ENCODE measurements at regions not wholly inside any gene's neighbourhood (a gene's known extent, or its start where the extent isn't known, plus 50 kb on each side); places are given as distances from the start of the nearest gene placed in this dataset.
"Not testable (repeated sequence)": the region's sequence is repeated elsewhere in the genome, so short reads cannot be mapped to it uniquely, and the experiment has no call there.

GRCh38 chr17:45585794-45586650, 95.5 kb upstream of the PLEKHM1 start:
- DNase-seq (ENCODE audit: low spot score in 2 of 2): peak in 1 of 2 donors; percentile 28
- not testable (repeated sequence) for FAIRE-seq

DNA sequence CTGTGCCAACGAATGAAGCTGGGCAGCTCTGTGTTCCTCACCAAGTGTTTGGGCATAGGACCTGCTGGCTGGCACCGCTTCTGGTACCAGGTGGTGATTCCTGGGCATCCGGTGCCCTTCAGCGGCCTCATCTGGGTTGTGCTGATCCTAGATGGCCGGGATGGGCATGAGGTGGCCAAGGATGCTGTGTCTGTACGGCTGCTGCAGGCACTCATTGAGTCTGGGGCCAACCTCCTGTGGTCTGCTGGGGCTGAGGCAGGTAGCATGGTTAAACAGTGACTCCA, 96.1 kb upstream of the PLEKHM1 start:
- not testable (repeated sequence) for DNase-seq (ENCODE audit: low spot score in 2 of 2); FAIRE-seq

GRCh38 chr17:45592433-45592923, 102.0 kb upstream of the PLEKHM1 start:
- DNase-seq (ENCODE audit: low spot score in 2 of 2): peak; percentile 26 to 42
- FAIRE-seq: not testable (repeated sequence)

DNA sequence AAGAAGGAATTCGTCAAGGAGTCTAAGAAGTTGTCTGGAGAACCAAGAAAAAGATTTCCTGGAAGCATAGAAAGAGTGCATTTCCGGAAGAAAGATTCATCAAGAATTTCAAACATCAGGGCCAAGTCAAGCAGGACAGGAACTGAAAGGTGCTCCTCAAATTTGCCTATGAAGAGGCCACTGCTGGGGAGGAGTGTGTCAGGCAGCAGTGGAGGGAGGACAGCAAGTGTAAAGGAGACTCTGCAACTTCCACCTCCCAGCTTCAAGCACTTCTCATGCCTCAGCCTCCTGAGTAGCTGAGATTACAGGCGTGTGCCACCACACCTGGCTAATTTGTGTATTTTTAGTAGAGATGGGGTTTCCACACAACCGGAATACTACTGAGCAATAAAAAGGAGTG, 105.8 kb upstream of the PLEKHM1 start:
- not testable (repeated sequence) for FAIRE-seq

GRCh38 chr17:45600052-45601012, 109.8 kb upstream of the PLEKHM1 start:
- FAIRE-seq; DNase-seq (ENCODE audit: low spot score in 2 of 2): not testable (repeated sequence)

More for the DNA sequence above, 105.8 kb upstream of the PLEKHM1 start:
- not testable (repeated sequence) for DNase-seq (ENCODE audit: low spot score in 2 of 2)

DNA sequence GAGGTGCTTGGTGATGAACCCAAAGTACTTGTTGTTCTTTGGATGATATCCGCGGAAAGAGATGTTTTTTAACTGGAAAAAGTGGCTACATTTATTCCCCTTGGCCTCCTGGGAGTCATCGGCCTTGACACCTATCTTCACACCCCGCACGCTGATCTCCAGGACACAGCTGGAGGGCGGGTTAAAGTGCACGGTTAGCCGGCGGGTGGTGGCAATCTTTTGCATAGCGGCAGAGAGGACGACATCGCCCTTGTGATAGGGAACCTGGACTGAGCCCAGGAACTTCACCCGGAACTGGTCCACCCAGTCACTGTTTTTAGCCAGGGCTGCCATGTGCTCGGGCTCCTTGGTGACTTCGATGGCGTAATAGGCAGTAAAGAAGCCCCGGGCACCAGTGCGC, 110.5 kb upstream of the PLEKHM1 start:
- FAIRE-seq; DNase-seq (ENCODE audit: low spot score in 2 of 2): not testable (repeated sequence)

DNA sequence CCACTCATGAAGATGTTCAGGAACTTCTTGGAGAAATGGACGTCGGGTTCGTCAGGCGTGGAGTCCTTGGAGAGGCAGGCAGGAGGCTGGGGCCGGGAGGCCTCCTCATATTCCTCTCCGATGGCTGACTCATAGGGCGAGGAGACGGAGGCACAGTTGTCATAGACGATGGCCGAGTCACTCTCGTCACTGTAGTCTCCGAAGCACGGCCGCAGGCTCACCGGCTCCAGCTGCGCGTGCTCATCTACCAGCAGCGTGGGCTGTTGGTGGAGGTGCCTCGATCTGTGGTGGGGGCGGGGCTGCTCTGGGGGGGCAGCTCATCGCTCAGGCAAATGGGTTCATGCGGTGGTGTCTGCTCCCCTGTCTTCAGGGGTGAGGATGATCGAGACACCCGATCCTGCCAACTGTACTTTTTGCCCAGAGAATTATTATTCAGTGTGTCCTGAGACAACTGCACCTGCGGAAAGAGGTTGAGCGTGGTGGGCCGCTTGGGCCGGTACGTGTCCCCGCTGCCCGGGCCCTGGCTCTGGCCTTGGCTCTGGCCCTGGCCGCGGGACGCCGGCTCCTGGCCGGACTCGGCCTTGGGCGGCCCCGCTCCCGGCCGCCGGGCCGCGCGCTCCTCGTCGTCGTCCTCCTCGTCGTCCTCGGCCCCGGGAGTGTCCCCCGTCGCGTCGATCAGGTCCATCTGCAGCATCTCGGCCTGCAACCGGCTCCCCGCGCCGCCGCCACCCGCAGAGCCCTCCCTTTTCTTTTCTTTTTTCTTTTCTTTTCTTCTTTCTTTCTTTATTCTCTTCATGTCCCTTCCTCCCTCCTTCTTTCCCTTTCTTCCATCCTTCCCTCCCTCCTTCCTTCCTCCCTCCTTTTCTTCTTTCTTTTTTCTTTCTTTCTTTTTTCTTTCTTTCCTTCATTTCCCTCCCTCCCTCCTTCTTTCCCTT, 111.4 kb upstream of the PLEKHM1 start:
- not testable (repeated sequence) for DNase-seq (ENCODE audit: low spot score in 2 of 2); FAIRE-seq

DNA sequence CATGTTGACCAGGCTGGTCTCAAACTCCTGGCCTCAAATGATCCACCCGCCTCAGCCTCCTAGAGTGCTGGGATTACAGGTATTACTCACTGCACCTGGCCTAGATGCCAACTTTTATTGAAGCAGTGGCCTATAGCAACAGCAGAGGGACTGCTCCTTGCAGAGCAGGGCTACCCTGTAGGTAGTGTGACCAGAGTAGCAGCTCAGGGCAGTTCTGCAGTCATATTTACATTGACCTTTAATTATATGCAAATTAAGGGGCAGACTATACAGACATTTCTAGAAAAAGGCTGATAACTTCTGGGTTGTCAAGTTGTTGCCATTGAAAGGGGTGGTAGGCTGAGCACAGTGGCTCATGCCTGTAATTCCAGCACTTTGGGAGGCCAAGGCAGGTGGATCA, 115.2 kb upstream of the PLEKHM1 start:
- DNase-seq (ENCODE audit: low spot score in 2 of 2); FAIRE-seq: not testable (repeated sequence)

- DNase-seq (ENCODE audit: low spot score in 2 of 2): peak; percentile 44 to 58
- not testable (repeated sequence) for FAIRE-seq
Observed at GRCh38 chr17:45619984-45620405, 129.5 kb upstream of the PLEKHM1 start.

GRCh38 chr17:45620468-45620867, 129.9 kb upstream of the PLEKHM1 start:
- FAIRE-seq: not testable (repeated sequence)
- peak in 1 of 2 donors; percentile 11 for DNase-seq (ENCODE audit: low spot score in 2 of 2)

GRCh38 chr17:45621087-45621486, 130.6 kb upstream of the PLEKHM1 start:
- FAIRE-seq: not testable (repeated sequence)

DNA sequence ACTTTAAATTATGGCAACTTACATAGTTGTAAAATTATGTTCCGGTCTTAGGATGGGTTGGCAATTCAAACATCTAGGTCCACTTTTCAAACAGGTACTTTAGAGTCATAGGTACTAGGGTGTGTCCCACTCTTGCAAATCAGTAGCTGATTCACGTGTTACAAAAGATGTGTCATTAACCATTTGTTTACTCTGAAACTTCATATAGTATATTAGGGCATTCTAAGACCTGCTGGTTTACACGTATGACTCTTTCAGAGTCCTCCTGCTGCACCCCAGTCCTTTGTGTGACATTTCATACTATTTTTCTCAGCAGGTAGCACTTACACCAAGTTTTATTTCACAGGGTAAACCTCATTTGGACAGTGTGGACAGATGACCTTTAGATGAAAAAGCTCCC, 131.8 kb upstream of the PLEKHM1 start:
- FAIRE-seq; DNase-seq (ENCODE audit: low spot score in 2 of 2): not testable (repeated sequence)

More at GRCh38 chr17:45621087-45621486, 130.6 kb upstream of the PLEKHM1 start:
- DNase-seq (ENCODE audit: low spot score in 2 of 2): not testable (repeated sequence)

- no peak for FAIRE-seq
- DNase-seq (ENCODE audit: low spot score in 2 of 2): no peak
Observed at GRCh38 chr17:45628019-45628418, 137.5 kb upstream of the PLEKHM1 start.

- FAIRE-seq (no peak), DNase-seq (ENCODE audit: low spot score in 2 of 2) (no peak)
Observed at GRCh38 chr17:45631941-45632340, 141.4 kb upstream of the PLEKHM1 start.

- no peak for DNase-seq (ENCODE audit: low spot score in 2 of 2)
- no peak for FAIRE-seq
Observed at GRCh38 chr17:45639297-45639849, 144.7 kb upstream of the CRHR1 start.

DNA sequence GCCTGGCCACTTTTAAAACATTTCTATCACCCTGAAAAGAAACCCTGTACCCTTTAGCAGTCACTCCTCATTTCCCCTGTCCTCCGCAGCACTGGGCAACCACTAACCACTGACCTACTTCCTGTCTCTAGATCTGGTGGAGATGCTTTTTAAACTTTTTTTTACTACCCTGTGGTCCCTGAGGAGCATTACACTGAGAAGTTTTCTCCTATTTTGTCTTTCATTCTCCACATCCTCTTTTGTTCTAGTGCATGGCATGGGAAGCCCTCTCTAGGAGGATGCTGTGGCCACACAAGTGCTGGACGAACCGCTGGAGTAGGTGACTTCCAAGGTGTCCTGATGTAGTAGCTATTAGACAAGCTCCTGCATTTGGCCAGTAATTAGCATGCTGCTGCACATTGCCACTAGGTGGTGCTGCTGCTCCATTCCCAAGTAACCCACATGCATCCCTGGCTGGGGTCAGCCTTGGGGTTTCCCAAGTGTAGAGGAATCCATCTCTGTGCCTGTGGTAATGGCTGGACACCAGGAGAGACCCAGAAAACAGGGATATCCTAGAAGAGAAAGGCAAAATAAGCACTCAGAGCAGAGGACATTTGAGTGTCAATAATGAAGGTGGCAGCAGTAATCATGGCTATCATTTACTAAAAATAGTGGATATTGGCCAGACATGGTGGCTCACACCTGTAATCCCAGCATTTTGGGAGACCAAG, 143.8 kb upstream of the CRHR1 start:
- FAIRE-seq (no peak), DNase-seq (ENCODE audit: low spot score in 2 of 2) (peak; percentile 31 to 60)

DNA sequence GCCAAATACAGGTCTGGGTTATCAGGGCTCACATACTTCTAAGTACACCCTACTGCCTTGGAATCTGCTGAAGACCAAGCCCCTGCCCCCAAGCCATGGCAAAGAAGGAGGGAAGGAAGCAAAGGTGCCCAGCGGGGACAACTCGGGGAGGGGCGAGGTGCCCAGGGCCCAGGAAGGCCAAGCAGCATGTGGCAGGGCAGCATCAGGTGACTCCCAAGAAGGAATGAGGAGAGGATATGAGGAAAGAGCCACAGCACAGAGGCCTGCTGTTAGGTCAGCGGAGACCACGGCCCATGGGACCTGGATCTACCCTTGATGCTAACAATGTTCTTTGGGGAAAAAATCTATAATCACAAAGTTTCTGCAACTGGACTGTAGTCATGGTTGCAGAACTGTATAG, 142.6 kb upstream of the CRHR1 start:
- no peak for DNase-seq (ENCODE audit: low spot score in 2 of 2)
- FAIRE-seq: no peak

- FAIRE-seq (no peak), DNase-seq (ENCODE audit: low spot score in 2 of 2) (no peak)
Observed at GRCh38 chr17:45643591-45643990, 140.5 kb upstream of the CRHR1 start.

DNA sequence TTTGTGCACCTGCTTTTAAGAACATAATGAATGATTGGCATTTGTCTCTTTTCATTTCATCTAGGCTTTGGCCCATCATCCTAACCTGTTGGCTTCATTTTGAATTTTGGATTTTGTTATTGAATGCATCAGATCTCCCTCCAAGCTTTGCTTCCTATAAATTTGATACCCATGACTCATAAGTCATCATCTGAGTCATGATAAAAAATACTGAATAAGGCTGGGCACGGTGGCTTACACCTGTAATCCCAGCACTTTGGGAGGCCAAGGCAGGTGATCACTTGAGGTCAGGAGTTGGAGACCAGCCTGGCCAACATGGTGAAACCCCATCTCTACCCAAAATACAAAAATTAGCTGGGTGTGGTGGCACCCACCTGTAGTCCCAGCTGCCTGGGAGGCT, 139.5 kb upstream of the CRHR1 start:
- not testable (repeated sequence) for FAIRE-seq; DNase-seq (ENCODE audit: low spot score in 2 of 2)
